Nephron progenitor cell (in vitro differentiated cells): ENCODE measurements at regions not wholly inside any gene's neighbourhood (a gene's known extent, or its start where the extent isn't known, plus 50 kb on each side); places are given as distances from the start of the nearest gene placed in this dataset.

Experiments
- DNase-seq: peaks from one replicate; pipeline ENCODE4 v3.0.0; 2021
- H3K27ac Mint-ChIP-seq: 2 replicates; pipeline ENCODE4 v1.8.0; 2021; ENCODE audit warnings: mild to moderate bottlenecking, moderate library complexity, mixed read lengths
- H3K27me3 Mint-ChIP-seq: 2 replicates; pipeline ENCODE4 v1.8.0; 2021; ENCODE audit warnings: mild to moderate bottlenecking, low read depth, mixed read lengths; ENCODE audit not compliant: poor library complexity
- H3K36me3 Mint-ChIP-seq: 2 replicates; pipeline ENCODE4 v1.8.0; 2021; ENCODE audit warnings: low read depth, mixed read lengths
- H3K4me1 Mint-ChIP-seq: 2 replicates; pipeline ENCODE4 v1.8.0; 2021; ENCODE audit warnings: mixed read lengths
- H3K4me3 Mint-ChIP-seq: 2 replicates; pipeline ENCODE4 v1.8.0; 2021; ENCODE audit warnings: mild to moderate bottlenecking, moderate library complexity, mixed read lengths
- H3K9me3 Mint-ChIP-seq: 2 replicates; pipeline ENCODE4 v1.8.0; 2021; ENCODE audit warnings: mild to moderate bottlenecking, moderate library complexity, mixed read lengths
- TF ChIP-seq, protein P1 (sequence below): fragments of 200-600 bp; sonication (generic); IDR thresholded peaks from 2 replicates; pipeline ENCODE4 v1.5.0; 2021; ENCODE audit warnings: antibody characterized with exemption

GRCh38 chr14:22276913-22277816, 311.9 kb downstream of the DAD1 start:
- Mint-ChIP-seq H3K4me3 (no peak overlapping the region), H3K9me3 (no peaks in the 10 kb centered on the region), H3K27me3 (peaks cover 12% of the 10 kb centered on the region), H3K27ac (no peak overlapping the region), H3K4me1 (peaks cover 15% of the 10 kb centered on the region), H3K36me3 (no peaks in the 10 kb centered on the region)
- TF ChIP-seq, protein P1, sequence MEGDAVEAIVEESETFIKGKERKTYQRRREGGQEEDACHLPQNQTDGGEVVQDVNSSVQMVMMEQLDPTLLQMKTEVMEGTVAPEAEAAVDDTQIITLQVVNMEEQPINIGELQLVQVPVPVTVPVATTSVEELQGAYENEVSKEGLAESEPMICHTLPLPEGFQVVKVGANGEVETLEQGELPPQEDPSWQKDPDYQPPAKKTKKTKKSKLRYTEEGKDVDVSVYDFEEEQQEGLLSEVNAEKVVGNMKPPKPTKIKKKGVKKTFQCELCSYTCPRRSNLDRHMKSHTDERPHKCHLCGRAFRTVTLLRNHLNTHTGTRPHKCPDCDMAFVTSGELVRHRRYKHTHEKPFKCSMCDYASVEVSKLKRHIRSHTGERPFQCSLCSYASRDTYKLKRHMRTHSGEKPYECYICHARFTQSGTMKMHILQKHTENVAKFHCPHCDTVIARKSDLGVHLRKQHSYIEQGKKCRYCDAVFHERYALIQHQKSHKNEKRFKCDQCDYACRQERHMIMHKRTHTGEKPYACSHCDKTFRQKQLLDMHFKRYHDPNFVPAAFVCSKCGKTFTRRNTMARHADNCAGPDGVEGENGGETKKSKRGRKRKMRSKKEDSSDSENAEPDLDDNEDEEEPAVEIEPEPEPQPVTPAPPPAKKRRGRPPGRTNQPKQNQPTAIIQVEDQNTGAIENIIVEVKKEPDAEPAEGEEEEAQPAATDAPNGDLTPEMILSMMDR, result peak; percentile 73
- DNase-seq, result no peak

DNA sequence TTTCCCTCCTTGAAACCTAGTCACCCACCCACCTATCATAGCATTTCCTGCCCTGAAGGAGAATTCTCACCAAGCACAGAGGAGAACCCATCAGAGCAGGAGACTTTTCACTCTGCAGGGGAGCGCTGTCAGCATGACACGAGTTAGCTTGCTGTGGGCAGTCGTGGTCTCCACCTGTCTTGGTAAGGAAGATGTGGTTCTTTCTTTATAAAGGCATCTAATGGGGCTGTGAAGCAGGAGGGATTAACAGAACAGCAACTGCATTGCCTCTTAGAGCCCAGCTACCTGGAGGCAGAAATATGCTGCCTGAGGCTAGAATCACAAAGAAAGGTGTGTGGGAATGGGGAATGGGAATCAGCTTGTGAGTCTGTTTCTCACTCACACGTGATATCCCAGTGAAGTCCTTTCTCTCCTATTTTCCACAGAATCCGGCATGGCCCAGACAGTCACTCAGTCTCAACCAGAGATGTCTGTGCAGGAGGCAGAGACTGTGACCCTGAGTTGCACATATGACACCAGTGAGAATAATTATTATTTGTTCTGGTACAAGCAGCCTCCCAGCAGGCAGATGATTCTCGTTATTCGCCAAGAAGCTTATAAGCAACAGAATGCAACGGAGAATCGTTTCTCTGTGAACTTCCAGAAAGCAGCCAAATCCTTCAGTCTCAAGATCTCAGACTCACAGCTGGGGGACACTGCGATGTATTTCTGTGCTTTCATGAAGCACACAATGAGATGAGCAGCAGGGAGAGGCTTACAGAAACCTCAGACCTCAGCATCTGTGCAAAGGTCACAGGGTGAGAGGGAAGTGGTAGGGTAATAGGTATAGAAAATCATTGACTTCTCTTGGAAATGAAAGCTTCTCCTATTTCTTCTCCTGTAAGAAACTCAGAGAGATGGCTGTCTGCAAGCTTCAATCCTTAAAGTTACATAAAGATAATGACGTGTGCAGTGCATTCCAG, 316.9 kb downstream of the DAD1 start:
- TF ChIP-seq, protein P1, result no peak
- no peak overlapping the region for H3K4me3 Mint-ChIP-seq
- H3K36me3 Mint-ChIP-seq, result no peaks in the 10 kb centered on the region
- no peaks in the 10 kb centered on the region for H3K9me3 Mint-ChIP-seq
- DNase-seq, result no peak
- no peak overlapping the region for H3K27ac Mint-ChIP-seq
- peaks cover 20% of the 10 kb centered on the region for H3K27me3 Mint-ChIP-seq
- H3K4me1 Mint-ChIP-seq, result peaks cover 5% of the 10 kb centered on the region

GRCh38 chr14:22268875-22269274, 320.1 kb downstream of the DAD1 start:
- Mint-ChIP-seq H3K27ac (peak overlapping the region; percentile 31), H3K27me3 (peaks cover 14% of the 10 kb centered on the region), H3K36me3 (no peaks in the 10 kb centered on the region), H3K4me1 (peaks cover 25% of the 10 kb centered on the region), H3K9me3 (no peaks in the 10 kb centered on the region), H3K4me3 (no peak overlapping the region)
- TF ChIP-seq, protein P1, result no peak
- no peak for DNase-seq

GRCh38 chr14:22266683-22267082, 322.3 kb downstream of the DAD1 start:
- TF ChIP-seq, protein P1, result no peak
- Mint-ChIP-seq H3K9me3 (no peaks in the 10 kb centered on the region), H3K36me3 (no peaks in the 10 kb centered on the region), H3K27me3 (peaks cover 8% of the 10 kb centered on the region), H3K4me3 (no peak overlapping the region), H3K4me1 (peaks cover 25% of the 10 kb centered on the region), H3K27ac (no peak overlapping the region)
- no peak for DNase-seq

DNA sequence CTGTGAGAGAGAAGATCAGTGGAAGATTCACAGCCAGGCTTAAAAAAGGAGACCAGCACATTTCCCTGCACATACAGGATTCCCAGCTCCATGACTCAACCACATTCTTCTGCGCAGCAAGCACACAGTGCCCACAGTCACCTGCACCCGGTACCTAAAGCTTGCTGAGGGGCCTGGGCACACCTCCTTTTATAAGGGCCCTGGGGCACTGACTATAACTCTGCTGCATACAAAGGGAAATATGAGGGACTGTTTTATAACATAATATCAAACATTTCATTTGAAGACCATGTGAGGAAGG, 322.9 kb downstream of the DAD1 start:
- H3K27me3 Mint-ChIP-seq, result peaks cover 8% of the 10 kb centered on the region

More for the DNA sequence above, 322.9 kb downstream of the DAD1 start:
- H3K27ac Mint-ChIP-seq, result peak overlapping the region; percentile 38
- H3K4me1 Mint-ChIP-seq, result peaks cover 25% of the 10 kb centered on the region
- H3K9me3 Mint-ChIP-seq, result no peaks in the 10 kb centered on the region
- H3K4me3 Mint-ChIP-seq, result no peak overlapping the region
- TF ChIP-seq, protein P1, result no peak
- no peaks in the 10 kb centered on the region for H3K36me3 Mint-ChIP-seq
- DNase-seq, result no peak
